BLaER1 (cell line): ENCODE measurements at regions not wholly inside any gene's neighbourhood (a gene's known extent, or its start where the extent isn't known, plus 50 kb on each side); places are given as distances from the start of the nearest gene placed in this dataset.

Experiments
- H3K27ac ChIP-seq: shearing (Covaris generic); formaldehyde crosslinking; 2 replicates; pipeline ENCODE4 v1.8.1; 2022
- H3K27me3 ChIP-seq: shearing (Covaris generic); formaldehyde crosslinking; 2 replicates; pipeline ENCODE4 v1.8.1; 2022
- H3K36me3 ChIP-seq: shearing (Covaris generic); formaldehyde crosslinking; 2 replicates; pipeline ENCODE4 v1.8.1; 2022
- H3K4me1 ChIP-seq: shearing (Covaris generic); formaldehyde crosslinking; 2 replicates; pipeline ENCODE4 v1.8.1; 2022
- H3K4me2 ChIP-seq: shearing (Covaris generic); formaldehyde crosslinking; 2 replicates; pipeline ENCODE4 v1.8.1; 2022
- H3K4me3 ChIP-seq: shearing (Covaris generic); formaldehyde crosslinking; 2 replicates; pipeline ENCODE4 v1.8.1; 2022
- H3K9ac ChIP-seq: shearing (Covaris generic); formaldehyde crosslinking; 2 replicates; pipeline ENCODE4 v1.8.1; 2022
- H3K9me3 ChIP-seq: shearing (Covaris generic); formaldehyde crosslinking; 2 replicates; pipeline ENCODE4 v1.8.1; 2022
- H4K20me1 ChIP-seq: shearing (Covaris generic); formaldehyde crosslinking; 2 replicates; pipeline ENCODE4 v1.8.1; 2022
- Cebpa-rat ChIP-seq: shearing (Covaris generic); IDR thresholded peaks from 2 replicates; pipeline ENCODE4 v1.8.1; 2022

DNA sequence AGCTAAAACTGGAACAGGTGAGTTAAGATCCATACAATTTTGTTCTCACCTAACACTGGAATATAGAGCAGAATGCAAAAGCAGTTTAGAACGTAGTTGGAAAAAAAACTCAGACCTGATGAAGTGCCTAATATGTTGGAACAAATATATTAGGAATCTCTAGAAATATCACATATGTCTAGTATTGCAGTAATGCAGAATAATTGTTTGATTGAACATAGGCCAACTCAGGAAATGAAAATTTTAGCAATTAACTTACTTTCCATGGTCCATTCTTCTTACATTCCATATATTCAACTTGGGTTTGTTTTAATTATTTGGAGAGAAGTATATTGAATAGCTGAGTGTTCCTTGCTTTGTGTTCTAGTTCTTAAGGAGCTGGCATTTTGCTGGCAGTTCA is 111.8 kb upstream of the ADAMTSL1 start:
- peak overlapping the region; percentile 54; the same call in 1 of the 2 replicates for H3K27ac ChIP-seq
- no peaks in the 10 kb centered on the region for H3K27me3 ChIP-seq
- no peaks in the 10 kb centered on the region for H3K9me3 ChIP-seq
- peak overlapping the region; percentile 49; the same call in 1 of the 2 replicates for H3K4me2 ChIP-seq
- no peak overlapping the region for H3K4me3 ChIP-seq
- no peak for TF ChIP-seq Cebpa-rat
- no peaks in the 10 kb centered on the region for H3K36me3 ChIP-seq
- H4K20me1 ChIP-seq, result no peaks in the 10 kb centered on the region
- peaks cover 54% of the 10 kb centered on the region for H3K4me1 ChIP-seq
- no peak overlapping the region for H3K9ac ChIP-seq

DNA sequence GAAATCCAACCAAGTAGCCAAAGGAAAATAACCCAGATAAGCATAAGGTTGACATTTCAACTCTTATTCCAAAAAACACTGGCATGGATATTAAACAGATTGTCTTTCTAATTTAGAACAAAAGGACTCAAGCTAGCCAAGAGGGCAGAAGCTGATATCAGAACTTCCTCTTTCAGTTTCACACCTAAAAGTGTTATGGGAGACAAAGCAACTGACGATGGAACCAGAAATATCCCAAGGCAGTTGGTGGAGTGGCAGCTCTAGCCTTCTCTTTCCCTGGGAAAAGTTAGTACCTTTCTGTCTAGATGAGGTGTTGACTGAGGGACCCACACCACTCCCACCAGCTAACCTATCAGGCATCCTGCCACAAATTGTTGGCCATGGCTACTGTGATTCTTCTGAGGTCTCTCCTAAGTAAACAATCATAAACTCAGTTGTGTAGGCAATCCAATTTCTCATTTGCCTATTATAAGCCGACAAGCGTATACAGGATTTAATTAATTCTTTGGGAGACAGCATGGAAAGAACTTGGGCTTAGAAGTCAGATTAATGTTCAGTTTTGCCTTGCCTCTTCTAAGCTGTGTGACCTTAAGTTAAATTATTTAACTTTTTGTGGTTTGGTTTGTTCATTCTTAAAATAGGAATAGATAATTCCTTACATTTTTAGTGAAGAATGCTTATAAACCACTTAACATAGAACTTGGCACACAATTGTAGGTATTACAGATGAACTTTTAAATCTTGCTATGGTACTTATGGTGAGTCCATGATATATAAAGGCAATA is 110.9 kb upstream of the ADAMTSL1 start:
- no peak for TF ChIP-seq Cebpa-rat
- Histone ChIP-seq H3K36me3 (no peaks in the 10 kb centered on the region), H4K20me1 (no peaks in the 10 kb centered on the region), H3K4me1 (peaks cover 54% of the 10 kb centered on the region), H3K27ac (peak overlapping the region; percentile 54; the same call in 1 of the 2 replicates), H3K4me2 (peak overlapping the region; percentile 49), H3K4me3 (no peak overlapping the region), H3K9ac (no peak overlapping the region), H3K27me3 (no peaks in the 10 kb centered on the region), H3K9me3 (no peaks in the 10 kb centered on the region)

DNA sequence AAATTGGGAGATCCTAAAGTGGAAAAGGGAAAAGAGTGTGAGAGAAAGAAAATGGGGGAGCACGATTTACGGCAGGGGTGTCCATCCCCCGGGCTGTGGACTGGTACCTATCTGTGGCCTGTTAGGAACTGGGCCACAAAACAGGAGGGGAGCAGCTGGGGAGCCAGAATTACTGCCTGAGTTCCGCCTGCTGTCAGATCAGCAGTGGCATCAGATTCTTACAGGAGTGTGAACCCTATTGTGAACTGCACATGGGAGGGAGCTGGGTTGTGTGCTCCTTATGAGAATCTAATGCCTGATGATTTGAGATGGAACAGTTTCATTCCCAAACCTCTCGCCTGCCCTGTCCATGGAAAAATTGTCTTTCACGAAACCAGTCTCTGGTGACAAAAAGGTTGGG is 108.3 kb upstream of the ADAMTSL1 start:
- TF ChIP-seq Cebpa-rat, result no peak
- no peaks in the 10 kb centered on the region for H3K36me3 ChIP-seq
- H3K4me1 ChIP-seq, result peaks cover 45% of the 10 kb centered on the region
- H3K9ac ChIP-seq, result no peak overlapping the region
- H3K4me2 ChIP-seq, result peak overlapping the region; percentile 12; the same call in 1 of the 2 replicates
- H3K27ac ChIP-seq, result no peak overlapping the region
- H3K4me3 ChIP-seq, result no peak overlapping the region
- no peaks in the 10 kb centered on the region for H3K27me3 ChIP-seq
- no peaks in the 10 kb centered on the region for H3K9me3 ChIP-seq
- H4K20me1 ChIP-seq, result no peaks in the 10 kb centered on the region

DNA sequence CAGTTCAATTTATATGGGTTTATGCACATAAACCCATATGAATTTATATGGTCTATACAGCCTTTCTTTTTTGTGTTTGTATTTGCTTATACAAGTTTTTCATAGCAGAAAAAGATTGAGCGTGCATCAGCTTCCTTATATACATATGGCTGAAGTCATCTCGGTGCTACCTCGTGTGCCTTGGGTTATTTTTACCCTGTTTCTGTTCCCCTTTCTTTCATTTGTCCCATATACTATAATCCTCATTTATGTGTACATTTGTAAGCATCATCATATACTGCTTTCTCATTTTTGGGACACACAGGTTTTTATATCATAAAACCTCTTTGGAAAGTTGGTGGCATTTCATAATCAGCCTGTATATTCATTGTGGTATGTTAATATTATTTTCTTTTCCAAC is 107.8 kb upstream of the ADAMTSL1 start:
- Histone ChIP-seq H3K36me3 (no peaks in the 10 kb centered on the region), H3K4me1 (peaks cover 45% of the 10 kb centered on the region), H3K9ac (no peak overlapping the region), H3K4me3 (no peak overlapping the region), H4K20me1 (no peaks in the 10 kb centered on the region), H3K4me2 (peak overlapping the region; percentile 12; the same call in 1 of the 2 replicates), H3K27me3 (no peaks in the 10 kb centered on the region), H3K9me3 (no peaks in the 10 kb centered on the region), H3K27ac (no peak overlapping the region)
- TF ChIP-seq Cebpa-rat, result no peak

DNA sequence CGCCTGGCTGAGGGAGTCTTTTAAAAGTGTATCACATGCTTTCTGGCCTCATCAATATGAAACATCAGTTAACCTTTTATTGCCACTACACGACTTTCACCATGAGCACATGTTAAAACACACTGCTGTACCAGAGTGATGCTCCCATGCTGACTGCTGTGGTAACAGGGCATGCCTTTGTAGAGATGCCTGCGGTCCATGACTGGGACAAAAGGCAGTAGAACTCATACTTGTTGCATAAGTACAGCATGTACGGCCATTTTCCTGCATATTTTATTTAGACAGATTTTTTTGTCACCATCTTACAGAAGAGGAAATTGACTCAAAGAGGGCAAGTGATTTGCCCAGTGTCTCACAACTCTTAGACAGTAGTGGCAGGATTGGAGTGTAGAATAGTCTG is 105.7 kb upstream of the ADAMTSL1 start:
- H3K27me3 ChIP-seq, result no peaks in the 10 kb centered on the region
- H3K27ac ChIP-seq, result no peak overlapping the region
- TF ChIP-seq Cebpa-rat, result no peak
- no peak overlapping the region for H3K4me2 ChIP-seq
- H3K9ac ChIP-seq, result no peak overlapping the region
- no peaks in the 10 kb centered on the region for H3K36me3 ChIP-seq
- H4K20me1 ChIP-seq, result no peaks in the 10 kb centered on the region
- no peaks in the 10 kb centered on the region for H3K9me3 ChIP-seq
- H3K4me1 ChIP-seq, result peaks cover 28% of the 10 kb centered on the region
- H3K4me3 ChIP-seq, result no peak overlapping the region

DNA sequence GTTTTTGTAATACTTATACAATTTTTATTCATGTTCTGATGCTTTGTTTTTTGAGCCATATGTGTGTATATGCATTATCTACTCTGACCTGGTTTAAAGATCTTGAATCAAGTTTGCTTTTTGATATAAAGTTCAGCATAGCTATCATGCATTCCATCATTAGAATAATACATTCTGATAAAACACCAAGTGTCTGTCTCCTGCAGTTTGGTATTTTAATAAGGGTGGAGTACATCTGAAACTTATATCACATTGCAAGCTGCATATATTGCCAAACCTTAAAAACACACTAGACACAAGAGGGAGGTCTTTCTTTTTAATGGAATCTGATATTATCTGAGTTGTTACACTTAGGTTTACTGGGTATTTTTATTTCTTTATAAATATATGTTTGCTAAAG is 102.8 kb upstream of the ADAMTSL1 start:
- Histone ChIP-seq H3K4me1 (peaks cover 8% of the 10 kb centered on the region), H3K4me3 (no peak overlapping the region), H3K9ac (no peak overlapping the region), H3K27ac (no peak overlapping the region), H3K9me3 (peaks cover 8% of the 10 kb centered on the region; the same call in 1 of the 2 replicates), H3K4me2 (no peak overlapping the region), H3K27me3 (no peaks in the 10 kb centered on the region), H3K36me3 (no peaks in the 10 kb centered on the region), H4K20me1 (no peaks in the 10 kb centered on the region)
- TF ChIP-seq Cebpa-rat, result no peak

DNA sequence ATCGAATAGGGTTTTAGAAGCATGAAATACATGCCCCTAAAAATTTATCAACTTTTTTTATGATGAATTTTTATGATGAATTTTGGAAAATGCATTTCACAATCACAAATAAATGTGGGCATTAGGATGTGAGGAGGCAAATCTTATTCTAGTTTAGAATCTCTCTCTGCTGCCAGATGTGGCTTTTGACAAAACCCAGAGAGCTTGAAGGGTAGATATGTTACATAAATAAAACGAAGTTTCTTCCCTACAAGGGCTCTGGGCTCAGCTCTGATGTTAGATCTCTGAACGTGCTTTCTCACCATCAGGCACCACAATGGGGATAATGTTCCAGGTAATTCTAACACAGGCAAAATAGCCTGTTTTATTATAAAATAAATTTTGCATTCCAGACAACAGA is 102.3 kb upstream of the ADAMTSL1 start:
- Histone ChIP-seq H4K20me1 (no peaks in the 10 kb centered on the region), H3K4me3 (no peak overlapping the region), H3K27me3 (no peaks in the 10 kb centered on the region), H3K4me1 (peaks cover 3% of the 10 kb centered on the region; the same call in 1 of the 2 replicates), H3K27ac (no peak overlapping the region), H3K36me3 (no peaks in the 10 kb centered on the region), H3K9ac (no peak overlapping the region), H3K9me3 (peaks cover 8% of the 10 kb centered on the region; the same call in 1 of the 2 replicates), H3K4me2 (no peak overlapping the region)
- no peak for TF ChIP-seq Cebpa-rat

DNA sequence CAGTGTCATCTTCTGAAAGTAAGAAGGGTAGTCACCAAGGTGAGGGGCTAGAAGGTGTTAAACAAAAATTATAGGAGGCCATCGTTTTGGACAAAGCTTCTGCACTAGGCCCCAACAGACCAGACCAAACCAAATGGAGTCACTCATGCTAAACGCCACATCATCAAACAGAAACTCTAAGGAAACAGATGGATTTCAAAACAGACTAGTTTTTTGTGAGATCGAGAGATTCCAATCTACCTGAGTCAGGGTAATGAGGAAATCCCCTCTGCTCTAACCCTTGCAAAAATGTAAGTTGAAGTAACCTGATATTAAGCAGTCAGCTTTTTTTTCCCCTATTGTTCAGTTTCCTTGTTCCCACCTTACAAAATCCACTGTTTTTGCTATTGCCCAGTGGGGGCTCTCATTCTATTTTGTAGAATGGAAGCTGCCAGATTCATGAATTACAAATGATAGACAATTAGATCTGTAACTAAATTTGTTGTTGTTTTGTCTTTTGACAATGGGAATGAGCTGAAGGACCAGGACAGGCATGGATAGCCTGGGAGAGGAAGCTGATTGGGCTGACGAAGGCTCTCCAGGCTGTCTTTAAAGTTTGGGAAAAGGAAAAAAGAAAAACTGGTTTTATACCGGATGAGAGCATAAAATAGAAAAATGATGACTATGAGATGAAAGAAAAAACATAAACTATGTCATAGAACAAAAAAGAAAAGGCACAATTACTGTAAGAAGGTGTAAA is 94.7 kb upstream of the ADAMTSL1 start:
- H3K27me3 ChIP-seq, result no peaks in the 10 kb centered on the region
- H3K27ac ChIP-seq, result no peak overlapping the region
- no peaks in the 10 kb centered on the region for H4K20me1 ChIP-seq
- no peak overlapping the region for H3K9ac ChIP-seq
- H3K4me3 ChIP-seq, result no peak overlapping the region
- no peaks in the 10 kb centered on the region for H3K36me3 ChIP-seq
- TF ChIP-seq Cebpa-rat, result no peak
- peaks cover 8% of the 10 kb centered on the region; the same call in 1 of the 2 replicates for H3K9me3 ChIP-seq
- no peaks in the 10 kb centered on the region for H3K4me1 ChIP-seq
- H3K4me2 ChIP-seq, result no peak overlapping the region

DNA sequence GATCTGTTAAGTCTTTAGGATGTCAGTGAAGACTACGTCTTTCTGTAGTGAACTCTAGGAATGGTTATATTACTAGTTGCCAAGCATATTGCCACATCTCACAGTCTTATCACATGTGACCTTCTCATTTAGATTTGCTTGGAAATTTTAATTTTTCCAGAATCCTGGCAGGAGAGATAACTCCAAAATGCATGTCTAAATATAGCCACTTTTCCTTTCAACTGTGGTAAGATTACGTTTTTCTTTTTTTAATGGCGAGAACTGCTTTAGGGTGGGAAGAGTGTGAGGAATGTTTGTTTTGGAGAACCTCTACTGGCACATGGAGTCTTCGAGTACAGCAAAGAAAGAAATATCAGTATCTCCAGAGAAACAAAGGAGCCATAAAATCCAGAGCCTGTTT is 91.7 kb upstream of the ADAMTSL1 start:
- Histone ChIP-seq H3K36me3 (no peaks in the 10 kb centered on the region), H3K9ac (no peak overlapping the region), H3K4me1 (no peaks in the 10 kb centered on the region), H4K20me1 (no peaks in the 10 kb centered on the region), H3K9me3 (no peaks in the 10 kb centered on the region), H3K4me2 (no peak overlapping the region), H3K27me3 (no peaks in the 10 kb centered on the region), H3K27ac (no peak overlapping the region), H3K4me3 (no peak overlapping the region)
- TF ChIP-seq Cebpa-rat, result no peak

DNA sequence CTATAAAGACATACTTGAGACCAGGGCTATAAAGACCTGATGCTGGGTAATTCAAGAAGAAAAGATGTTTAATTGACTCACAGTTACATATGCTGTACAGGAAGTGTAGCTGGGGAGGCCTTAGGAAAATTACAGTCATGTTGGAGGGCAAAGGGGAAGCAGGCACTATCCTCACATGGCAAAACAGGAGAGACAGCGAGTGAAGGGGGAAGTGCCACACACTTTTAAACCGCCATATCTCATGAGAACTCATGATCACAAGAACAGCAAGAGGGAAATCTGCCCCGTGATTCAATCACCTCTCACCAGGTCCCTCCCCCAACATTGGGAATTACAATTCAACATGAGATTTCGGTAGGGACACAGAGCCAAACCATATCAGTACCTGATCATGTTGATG is 89.9 kb upstream of the ADAMTSL1 start:
- Histone ChIP-seq H4K20me1 (no peaks in the 10 kb centered on the region), H3K4me2 (no peak overlapping the region), H3K9ac (no peak overlapping the region), H3K4me3 (no peak overlapping the region), H3K36me3 (no peaks in the 10 kb centered on the region), H3K9me3 (no peaks in the 10 kb centered on the region), H3K4me1 (no peaks in the 10 kb centered on the region), H3K27ac (no peak overlapping the region), H3K27me3 (no peaks in the 10 kb centered on the region)
- no peak for TF ChIP-seq Cebpa-rat
